ENCODE measurements at regions not wholly inside any gene's neighbourhood (a gene's known extent, or its start where the extent isn't known, plus 50 kb on each side); places are given as distances from the start of the nearest gene placed in this dataset.
"Not testable (repeated sequence)": the region's sequence is repeated elsewhere in the genome, so short reads cannot be mapped to it uniquely, and the experiment has no call there.

DNA sequence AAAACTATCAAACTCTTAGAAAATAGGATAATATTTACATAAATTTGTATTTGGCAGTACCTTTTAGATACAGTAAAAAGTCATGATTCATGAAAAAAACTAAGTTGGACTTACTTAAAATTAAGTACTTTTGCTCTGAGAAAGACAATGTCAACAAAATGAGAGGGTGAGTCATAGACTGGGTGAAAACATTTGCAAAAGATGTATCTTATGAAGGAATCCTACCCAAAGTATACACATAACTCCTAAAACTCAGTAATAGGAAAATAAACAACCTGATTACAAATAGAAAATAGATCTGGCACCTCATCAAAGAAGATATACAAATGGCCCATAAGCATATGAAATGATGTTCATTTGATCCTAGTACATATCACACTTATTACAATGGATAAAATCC lies 1154.6 kb downstream of the JRKL start:
- Histone ChIP-seq H3K4me3 (ENCODE audit: control insufficient read depth in 1 of 7, extremely low read depth in 1 of 7, insufficient read depth in 4 of 7, low read depth in 2 of 7, low read length in 6 of 7) (no peak overlapping the region), H3K27ac (ENCODE audit: insufficient read depth in 1 of 2, low read depth in 1 of 2, low read length in 2 of 2, poor library complexity in 1 of 2, severe bottlenecking in 2 of 2) (no peak overlapping the region), H3K36me3 (ENCODE audit: control insufficient read depth in 4 of 4, insufficient read depth in 4 of 4, low read length in 3 of 4) (no peaks in the 10 kb centered on the region), H3K4me1 (ENCODE audit: control extremely low read depth in 1 of 4, control insufficient read depth in 4 of 4, insufficient read depth in 4 of 4, low read length in 3 of 4) (no peaks in the 10 kb centered on the region), H3K9me3 (ENCODE audit: control extremely low read depth in 1 of 5, control insufficient read depth in 4 of 5, insufficient read depth in 2 of 5, low read depth in 1 of 5, low read length in 4 of 5) (no peaks in the 10 kb centered on the region), H3K27me3 (replicated peaks in 2 of 5; ENCODE audit: control insufficient read depth in 4 of 5, insufficient read depth in 5 of 5, low read length in 4 of 5) (no peaks in the 10 kb centered on the region)
- ChIA-PET CTCF (no interaction called here), POLR2A (no interaction called here)
- DNase-seq: no peak

DNA sequence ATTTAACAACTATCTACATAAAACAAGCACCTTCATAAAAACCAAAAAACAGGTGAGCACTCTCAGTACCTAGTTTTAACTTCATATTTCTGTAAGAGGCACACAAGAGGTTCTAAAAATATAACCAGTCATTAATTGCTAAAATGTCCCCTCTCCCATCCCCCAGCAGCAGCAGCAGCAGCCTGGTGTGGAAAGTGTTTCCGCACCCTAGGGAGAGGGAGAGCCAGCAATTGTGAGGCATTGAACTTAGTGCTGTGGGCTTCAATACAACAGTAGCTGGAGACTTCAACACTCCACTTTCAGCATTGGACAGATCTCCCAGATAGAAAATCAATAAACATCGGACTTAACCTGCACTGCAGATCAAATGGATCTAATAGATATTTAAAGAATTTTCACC lies 1158.5 kb downstream of the JRKL start:
- no peaks in the 10 kb centered on the region for H3K36me3 ChIP-seq (ENCODE audit: control insufficient read depth in 4 of 4, insufficient read depth in 4 of 4, low read length in 3 of 4)
- no peaks in the 10 kb centered on the region for H3K9me3 ChIP-seq (ENCODE audit: control extremely low read depth in 1 of 5, control insufficient read depth in 4 of 5, insufficient read depth in 2 of 5, low read depth in 1 of 5, low read length in 4 of 5)
- no peak overlapping the region for H3K27ac ChIP-seq (ENCODE audit: insufficient read depth in 1 of 2, low read depth in 1 of 2, low read length in 2 of 2, poor library complexity in 1 of 2, severe bottlenecking in 2 of 2)
- no peaks in the 10 kb centered on the region for H3K4me1 ChIP-seq (ENCODE audit: control extremely low read depth in 1 of 4, control insufficient read depth in 4 of 4, insufficient read depth in 4 of 4, low read length in 3 of 4)
- ChIA-PET POLR2A (no interaction called here), CTCF (no interaction called here)
- H3K4me3 ChIP-seq (ENCODE audit: control insufficient read depth in 1 of 7, extremely low read depth in 1 of 7, insufficient read depth in 4 of 7, low read depth in 2 of 7, low read length in 6 of 7): no peak overlapping the region
- 80% methylated on average over 1 of the region's 2 CpGs for WGBS (ENCODE audit: insufficient coverage)
- no peak for DNase-seq
- H3K27me3 ChIP-seq (replicated peaks in 2 of 5; ENCODE audit: control insufficient read depth in 4 of 5, insufficient read depth in 5 of 5, low read length in 4 of 5): no peaks in the 10 kb centered on the region

DNA sequence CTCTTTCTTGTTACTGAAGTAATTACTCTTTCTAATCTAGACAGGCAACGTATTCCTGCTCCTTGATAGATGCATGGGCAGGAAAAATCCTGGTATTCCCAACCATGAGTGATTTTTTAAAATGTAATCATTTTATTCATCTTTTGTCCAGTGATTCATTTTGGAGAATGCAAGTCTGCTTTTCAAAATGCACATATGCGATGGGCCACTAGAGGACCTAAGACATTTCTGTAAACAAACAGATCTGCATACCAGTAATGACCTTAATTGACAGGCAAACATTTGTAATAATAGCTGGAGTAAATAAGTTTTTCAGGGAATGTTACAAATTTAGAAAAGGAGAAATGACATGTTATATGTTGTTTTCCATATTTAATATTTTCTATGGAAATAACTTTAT lies 1167.6 kb downstream of the JRKL start:
- Histone ChIP-seq H3K9me3 (ENCODE audit: control extremely low read depth in 1 of 5, control insufficient read depth in 4 of 5, insufficient read depth in 2 of 5, low read depth in 1 of 5, low read length in 4 of 5) (no peaks in the 10 kb centered on the region), H3K27ac (ENCODE audit: insufficient read depth in 1 of 2, low read depth in 1 of 2, low read length in 2 of 2, poor library complexity in 1 of 2, severe bottlenecking in 2 of 2) (no peak overlapping the region), H3K27me3 (replicated peaks in 2 of 5; ENCODE audit: control insufficient read depth in 4 of 5, insufficient read depth in 5 of 5, low read length in 4 of 5) (no peaks in the 10 kb centered on the region), H3K36me3 (ENCODE audit: control insufficient read depth in 4 of 4, insufficient read depth in 4 of 4, low read length in 3 of 4) (no peaks in the 10 kb centered on the region), H3K4me1 (ENCODE audit: control extremely low read depth in 1 of 4, control insufficient read depth in 4 of 4, insufficient read depth in 4 of 4, low read length in 3 of 4) (no peaks in the 10 kb centered on the region), H3K4me3 (ENCODE audit: control insufficient read depth in 1 of 7, extremely low read depth in 1 of 7, insufficient read depth in 4 of 7, low read depth in 2 of 7, low read length in 6 of 7) (no peak overlapping the region)
- WGBS (ENCODE audit: insufficient coverage): 100% methylated on average over 1 of the region's 2 CpGs
- peak in 2 of 3 donors; percentile 5 to 8 for DNase-seq
- ChIA-PET POLR2A (no interaction called here), CTCF (no interaction called here)

DNA sequence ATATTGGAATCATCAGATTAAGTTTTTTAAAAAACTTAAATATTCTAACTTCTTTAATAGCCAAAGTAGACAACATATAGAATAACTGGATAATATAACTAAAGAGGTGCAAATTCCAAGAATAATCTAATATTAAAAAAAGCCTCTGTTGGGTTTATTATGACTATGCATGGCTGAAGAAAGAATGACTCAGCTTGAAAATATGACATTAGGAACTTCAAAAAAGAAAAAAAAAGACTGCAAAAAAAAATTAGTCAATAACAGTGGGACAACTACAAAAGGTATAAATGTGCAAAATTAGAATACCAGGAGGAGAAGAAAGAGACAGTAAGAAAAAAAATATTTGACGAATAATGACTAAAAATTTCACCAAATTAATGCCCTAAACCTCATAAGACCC lies 1178.0 kb downstream of the JRKL start:
- CTCF ChIA-PET: no interaction called here
- Histone ChIP-seq H3K27ac (ENCODE audit: insufficient read depth in 1 of 2, low read depth in 1 of 2, low read length in 2 of 2, poor library complexity in 1 of 2, severe bottlenecking in 2 of 2) (no peak overlapping the region), H3K4me3 (ENCODE audit: control insufficient read depth in 1 of 7, extremely low read depth in 1 of 7, insufficient read depth in 4 of 7, low read depth in 2 of 7, low read length in 6 of 7) (no peak overlapping the region), H3K27me3 (replicated peaks in 2 of 5; ENCODE audit: control insufficient read depth in 4 of 5, insufficient read depth in 5 of 5, low read length in 4 of 5) (no peaks in the 10 kb centered on the region), H3K4me1 (ENCODE audit: control extremely low read depth in 1 of 4, control insufficient read depth in 4 of 4, insufficient read depth in 4 of 4, low read length in 3 of 4) (no peaks in the 10 kb centered on the region), H3K9me3 (ENCODE audit: control extremely low read depth in 1 of 5, control insufficient read depth in 4 of 5, insufficient read depth in 2 of 5, low read depth in 1 of 5, low read length in 4 of 5) (no peaks in the 10 kb centered on the region), H3K36me3 (ENCODE audit: control insufficient read depth in 4 of 4, insufficient read depth in 4 of 4, low read length in 3 of 4) (no peaks in the 10 kb centered on the region)
- WGBS (ENCODE audit: insufficient coverage): no CpG with 5 or more reads among the region's 1 CpG
- POLR2A ChIA-PET: no interaction called here
- no peak for DNase-seq

DNA sequence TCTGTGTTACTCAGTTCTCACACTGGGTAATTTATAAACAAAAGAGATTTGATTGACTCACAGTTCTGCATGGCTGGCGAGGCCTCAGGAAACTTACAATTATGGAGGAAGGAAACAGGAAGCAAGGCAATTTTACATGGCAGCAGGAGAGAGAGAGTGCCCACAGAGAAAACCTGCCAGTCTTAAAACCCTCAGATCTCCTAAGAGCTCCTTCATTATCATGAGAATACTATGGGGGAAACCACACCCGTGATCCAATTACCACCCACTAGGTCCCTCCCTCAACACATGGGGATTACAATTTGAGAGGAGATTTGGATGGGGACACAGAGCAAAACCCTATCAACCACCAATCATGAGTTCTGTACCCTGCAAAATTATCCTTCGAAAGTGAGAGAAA lies 1180.8 kb downstream of the JRKL start:
- CTCF ChIA-PET: no interaction called here

DNA sequence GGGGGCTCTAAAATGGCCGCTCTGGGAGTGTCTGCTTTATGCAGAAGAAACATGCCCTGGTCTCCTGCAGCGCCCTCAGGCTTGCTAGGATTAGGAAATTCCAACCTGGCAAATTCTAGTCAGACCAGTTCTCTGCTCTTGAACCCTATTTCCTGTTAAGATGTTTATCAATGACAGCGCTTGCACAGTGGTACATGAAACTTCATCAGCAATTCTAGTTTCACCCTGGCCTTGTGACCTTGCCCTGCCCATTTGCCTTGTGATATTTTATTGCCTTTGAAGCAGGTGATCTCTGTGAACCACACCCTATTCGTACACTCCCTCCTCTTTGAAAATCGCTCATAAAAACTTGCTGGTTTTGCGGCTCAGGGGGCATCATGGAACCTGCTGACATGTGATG lies 1184.0 kb downstream of the JRKL start:
- POLR2A ChIA-PET; H3K36me3 ChIP-seq (ENCODE audit: control insufficient read depth in 4 of 4, insufficient read depth in 4 of 4, low read length in 3 of 4); DNase-seq; H3K4me1 ChIP-seq (ENCODE audit: control extremely low read depth in 1 of 4, control insufficient read depth in 4 of 4, insufficient read depth in 4 of 4, low read length in 3 of 4); H3K27ac ChIP-seq (ENCODE audit: insufficient read depth in 1 of 2, low read depth in 1 of 2, low read length in 2 of 2, poor library complexity in 1 of 2, severe bottlenecking in 2 of 2); CTCF ChIA-PET; H3K4me3 ChIP-seq (ENCODE audit: control insufficient read depth in 1 of 7, extremely low read depth in 1 of 7, insufficient read depth in 4 of 7, low read depth in 2 of 7, low read length in 6 of 7); H3K9me3 ChIP-seq (ENCODE audit: control extremely low read depth in 1 of 5, control insufficient read depth in 4 of 5, insufficient read depth in 2 of 5, low read depth in 1 of 5, low read length in 4 of 5); H3K27me3 ChIP-seq (replicated peaks in 2 of 5; ENCODE audit: control insufficient read depth in 4 of 5, insufficient read depth in 5 of 5, low read length in 4 of 5): not testable (repeated sequence)
- 98% methylated on average over 6 of the region's 6 CpGs for WGBS (ENCODE audit: insufficient coverage)

More for the DNA sequence above, 1180.8 kb downstream of the JRKL start:
- 30% methylated on average over 2 of the region's 3 CpGs for WGBS (ENCODE audit: insufficient coverage)
- Histone ChIP-seq H3K4me1 (ENCODE audit: control extremely low read depth in 1 of 4, control insufficient read depth in 4 of 4, insufficient read depth in 4 of 4, low read length in 3 of 4) (no peaks in the 10 kb centered on the region), H3K36me3 (ENCODE audit: control insufficient read depth in 4 of 4, insufficient read depth in 4 of 4, low read length in 3 of 4) (no peaks in the 10 kb centered on the region), H3K9me3 (ENCODE audit: control extremely low read depth in 1 of 5, control insufficient read depth in 4 of 5, insufficient read depth in 2 of 5, low read depth in 1 of 5, low read length in 4 of 5) (no peaks in the 10 kb centered on the region), H3K27ac (ENCODE audit: insufficient read depth in 1 of 2, low read depth in 1 of 2, low read length in 2 of 2, poor library complexity in 1 of 2, severe bottlenecking in 2 of 2) (no peak overlapping the region), H3K27me3 (replicated peaks in 2 of 5; ENCODE audit: control insufficient read depth in 4 of 5, insufficient read depth in 5 of 5, low read length in 4 of 5) (no peaks in the 10 kb centered on the region), H3K4me3 (ENCODE audit: control insufficient read depth in 1 of 7, extremely low read depth in 1 of 7, insufficient read depth in 4 of 7, low read depth in 2 of 7, low read length in 6 of 7) (no peak overlapping the region)
- POLR2A ChIA-PET: no interaction called here
- DNase-seq: no peak

DNA sequence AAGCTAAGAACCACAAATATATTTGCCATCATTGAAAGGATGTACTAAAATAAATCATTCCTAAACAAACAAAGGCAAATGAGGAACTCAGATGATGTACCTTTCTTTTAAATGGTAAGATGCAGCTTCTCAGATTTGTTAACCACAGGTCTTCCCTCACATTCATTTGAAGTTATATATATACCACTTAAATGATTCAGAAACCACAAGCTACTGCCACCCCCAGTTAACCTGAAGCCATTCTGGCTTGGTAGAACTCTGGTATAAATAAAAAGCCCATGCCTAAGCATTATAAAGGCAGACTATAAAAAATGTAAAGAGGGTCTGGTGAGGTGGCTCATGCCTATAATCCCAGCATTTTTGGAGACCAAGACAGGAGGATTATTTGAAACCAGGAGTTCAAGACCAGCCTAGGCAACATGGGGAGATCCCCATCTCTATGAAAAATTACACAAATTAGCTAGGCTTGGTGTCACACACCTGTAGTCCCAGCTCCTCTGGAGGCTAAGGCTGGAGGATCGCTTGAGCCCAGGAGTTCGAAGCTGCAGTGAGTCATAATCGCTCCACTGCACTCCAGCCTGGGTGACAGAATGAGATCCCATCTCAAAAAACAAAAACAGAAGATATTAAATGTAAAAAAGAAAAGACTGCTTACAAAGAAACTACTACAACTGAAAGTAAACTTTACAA lies 1185.3 kb downstream of the JRKL start:
- Histone ChIP-seq H3K36me3 (ENCODE audit: control insufficient read depth in 4 of 4, insufficient read depth in 4 of 4, low read length in 3 of 4) (no peaks in the 10 kb centered on the region), H3K9me3 (ENCODE audit: control extremely low read depth in 1 of 5, control insufficient read depth in 4 of 5, insufficient read depth in 2 of 5, low read depth in 1 of 5, low read length in 4 of 5) (no peaks in the 10 kb centered on the region), H3K27ac (ENCODE audit: insufficient read depth in 1 of 2, low read depth in 1 of 2, low read length in 2 of 2, poor library complexity in 1 of 2, severe bottlenecking in 2 of 2) (no peak overlapping the region), H3K4me1 (ENCODE audit: control extremely low read depth in 1 of 4, control insufficient read depth in 4 of 4, insufficient read depth in 4 of 4, low read length in 3 of 4) (no peaks in the 10 kb centered on the region), H3K27me3 (replicated peaks in 2 of 5; ENCODE audit: control insufficient read depth in 4 of 5, insufficient read depth in 5 of 5, low read length in 4 of 5) (no peaks in the 10 kb centered on the region), H3K4me3 (ENCODE audit: control insufficient read depth in 1 of 7, extremely low read depth in 1 of 7, insufficient read depth in 4 of 7, low read depth in 2 of 7, low read length in 6 of 7) (no peak overlapping the region)
- POLR2A ChIA-PET: no interaction called here
- CTCF ChIA-PET: no interaction called here
- no CpG with 5 or more reads among the region's 3 CpGs for WGBS (ENCODE audit: insufficient coverage)
- no peak for DNase-seq

Data from common myeloid progenitor, CD34-positive (primary cell).